ENCODE measurements at regions not wholly inside any gene's neighbourhood (a gene's known extent, or its start where the extent isn't known, plus 50 kb on each side); places are given as distances from the start of the nearest gene placed in this dataset.

- no peaks in the 10 kb centered on the region; the same call in 1 of the 2 replicates for H3K27me3 ChIP-seq (ENCODE audit: control insufficient read depth, insufficient read depth, low read length)
- H3K36me3 ChIP-seq (ENCODE audit: control insufficient read depth, insufficient read depth, low read length) = no peaks in the 10 kb centered on the region
- no peak overlapping the region for H3K27ac ChIP-seq (ENCODE audit: insufficient read depth, low read length)
- no peak overlapping the region for H4K5ac ChIP-seq (ENCODE audit: low read depth, low read length)
- no peak overlapping the region for H2AK9ac ChIP-seq (replicated peaks; ENCODE audit: low read depth, low read length, poor library complexity)
- ChIA-PET POLR2A (ENCODE audit: unreplicated experiment) (interaction anchor here (0.7 kb wide), 1 partner anchor 28 kb away, joined by 4 read pairs; no protein-coding TSS in a partner anchor), CTCF (interaction anchor here (0.6 kb wide), 1 partner anchor 859 kb away, joined by 4 read pairs; no protein-coding TSS in a partner anchor)
- no peak overlapping the region for H3K14ac ChIP-seq (replicated peaks; ENCODE audit: low read depth, low read length)
- no peaks in the 10 kb centered on the region for H3K9me1 ChIP-seq (ENCODE audit: insufficient read depth, low read length)
- no peak overlapping the region for H2BK15ac ChIP-seq (ENCODE audit: low read depth, low read length)
- no TSS peak for BruUV-seq (replicated peaks)
- no peak overlapping the region for H3K23ac ChIP-seq (ENCODE audit: low read depth, low read length)
- H2BK120ac ChIP-seq (ENCODE audit: low read depth, low read length) = no peak overlapping the region
- no peak overlapping the region for H4K91ac ChIP-seq (ENCODE audit: insufficient read depth, low read depth, low read length)
- H4K8ac ChIP-seq (ENCODE audit: low read depth in 2 of 2, low read length in 2 of 2) = no peak overlapping the region
- H3K79me1 ChIP-seq (ENCODE audit: low read depth in 1 of 2, low read length in 2 of 2) = no peaks in the 10 kb centered on the region
- no peak overlapping the region for H2BK20ac ChIP-seq (ENCODE audit: low read depth, low read length)
- no peak for ATAC-seq (ENCODE audit: low read depth)
- no peak overlapping the region for H3K56ac ChIP-seq (ENCODE audit: extremely low read depth, insufficient read depth, low read length)
- intact Hi-C loops (cut with micrococcal nuclease) = no loop called here
- no peak for TF ChIP-seq RCOR1 (IDR thresholded peaks at IDR 0.05; ENCODE audit: insufficient replicate concordance, low read length)
- no peak for TF ChIP-seq NFE2L2 (IDR thresholded peaks at IDR 0.05; ENCODE audit: low read depth, low read length)
- TF ChIP-seq MXI1 (IDR thresholded peaks at IDR 0.05; ENCODE audit: borderline replicate concordance, low read depth, low read length) = no peak
- TF ChIP-seq MAFK (IDR thresholded peaks at IDR 0.05; ENCODE audit: low read depth, low read length) = no peak
- TF ChIP-seq POLR2A (IDR thresholded peaks at IDR 0.05; ENCODE audit: low read depth, low read length) = no peak
- TF ChIP-seq SMC3 (IDR thresholded peaks at IDR 0.05; ENCODE audit: low read depth, low read length) = no peak
- no peak for TF ChIP-seq FOS (IDR thresholded peaks at IDR 0.05; ENCODE audit: low read depth, low read length)
- no peak for TF ChIP-seq RFX5 (IDR thresholded peaks at IDR 0.05; ENCODE audit: low read depth, low read length)
- H3K9me3 ChIP-seq (ENCODE audit: control insufficient read depth, insufficient read depth, low read length) = no peaks in the 10 kb centered on the region
- H3K4me2 ChIP-seq (ENCODE audit: low read depth, low read length) = no peak overlapping the region
- no peak overlapping the region for H2AK5ac ChIP-seq (ENCODE audit: low read depth, low read length)
- dilution Hi-C loops (cut with HindIII; ENCODE audit: low sequenced_read_pairs, unreplicated experiment) = no loop called here
- H3K4ac ChIP-seq (ENCODE audit: low read depth, low read length) = no peak overlapping the region
- H3K4me1 ChIP-seq (ENCODE audit: control insufficient read depth, insufficient read depth, low read length) = no peaks in the 10 kb centered on the region
- no peaks in the 10 kb centered on the region for H4K20me1 ChIP-seq (ENCODE audit: insufficient read depth, low read length)
- H3K18ac ChIP-seq (ENCODE audit: low read depth, low read length) = no peak overlapping the region
- 40% methylated on average over 2 of the region's 16 CpGs; no CpG with 5 or more reads in 1 of the 2 experiments for WGBS, 2 experiments (ENCODE audit: extremely low coverage in 2 of 2, insufficient read length in 1 of 2)
- DNase-seq = no peak
- no peak overlapping the region for H3K9ac ChIP-seq (ENCODE audit: low read depth, low read length)
- in situ Hi-C loops (cut with MboI; ENCODE audit: low sequenced_read_pairs) = no loop called here
- H2AFZ ChIP-seq (replicated peaks; ENCODE audit: low read length, poor library complexity) = no peak overlapping the region
- H3K4me3 ChIP-seq (ENCODE audit: insufficient read depth, low read depth, low read length) = no peak overlapping the region
- H2BK5ac ChIP-seq (ENCODE audit: low read depth, low read length, poor library complexity, severe bottlenecking) = no peak overlapping the region
These were observed 396.2 kb downstream of the TYW1 start for GRCh38 chr7:67392596-67393438.

All from IMR-90 (cell line).